ENCODE measurements at regions not wholly inside any gene's neighbourhood (a gene's known extent, or its start where the extent isn't known, plus 50 kb on each side); places are given as distances from the start of the nearest gene placed in this dataset.
"Not testable (repeated sequence)": the region's sequence is repeated elsewhere in the genome, so short reads cannot be mapped to it uniquely, and the experiment has no call there.

DNA sequence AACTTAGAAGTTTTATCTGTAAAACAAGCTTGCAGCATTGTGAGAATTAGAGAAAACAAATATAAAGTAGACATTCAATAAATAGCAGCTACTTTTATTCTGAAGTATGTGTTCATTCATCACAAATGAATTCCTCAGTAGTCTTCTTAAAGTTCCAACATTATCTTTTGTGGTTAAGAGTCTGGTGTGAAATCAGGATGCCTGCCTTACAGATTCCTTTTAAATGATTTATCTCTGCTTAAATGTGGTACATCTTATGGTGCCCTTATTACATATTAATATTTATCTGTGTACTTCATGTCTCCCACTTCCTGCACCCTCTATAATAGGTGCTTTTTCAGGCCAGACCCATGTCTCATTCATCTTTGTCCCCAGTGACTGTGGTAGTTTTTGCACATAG lies 595.0 kb downstream of the STK39 start:
- peaks cover 3% of the 10 kb centered on the region for H3K9me3 Mint-ChIP-seq
- H3K4me1 Mint-ChIP-seq, result no peaks in the 10 kb centered on the region
- no peaks in the 10 kb centered on the region for H3K36me3 Mint-ChIP-seq
- no peaks in the 10 kb centered on the region for H3K27me3 Mint-ChIP-seq
- H3K4me3 Mint-ChIP-seq, result no peak overlapping the region
- H3K27ac Mint-ChIP-seq, result no peak overlapping the region
- no peak for ATAC-seq

- no peaks in the 10 kb centered on the region for H3K27me3 Mint-ChIP-seq
- H3K4me3 Mint-ChIP-seq, result no peak overlapping the region
- no peaks in the 10 kb centered on the region for H3K36me3 Mint-ChIP-seq
- no peak overlapping the region for H3K27ac Mint-ChIP-seq
- no peaks in the 10 kb centered on the region for H3K4me1 Mint-ChIP-seq
- H3K9me3 Mint-ChIP-seq, result peaks cover 3% of the 10 kb centered on the region
- ATAC-seq, result no peak
These were observed 595.8 kb downstream of the STK39 start for GRCh38 chr2:167651406-167652151.

DNA sequence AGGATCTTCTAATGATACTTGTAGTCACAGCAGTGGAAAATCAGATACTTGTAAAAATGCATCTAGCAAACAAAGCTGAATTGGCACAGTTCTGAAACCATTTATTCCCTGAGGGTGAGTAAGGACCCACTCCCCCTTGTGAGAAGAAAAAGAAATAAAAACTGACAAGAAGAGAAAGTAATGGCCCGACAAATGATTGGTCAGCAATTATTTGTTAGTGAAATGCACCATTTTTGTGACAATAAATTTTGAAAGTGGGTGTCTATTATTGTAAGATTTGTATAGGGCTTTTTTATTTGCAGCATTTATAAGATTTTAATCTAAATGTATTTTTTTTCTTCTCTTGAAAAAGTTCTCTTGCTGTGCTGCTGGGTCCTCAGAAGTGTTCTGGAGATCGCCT lies 600.8 kb downstream of the STK39 start:
- Mint-ChIP-seq H3K27me3 (no peaks in the 10 kb centered on the region), H3K4me1 (no peaks in the 10 kb centered on the region), H3K4me3 (no peak overlapping the region), H3K36me3 (no peaks in the 10 kb centered on the region), H3K9me3 (peaks cover 3% of the 10 kb centered on the region), H3K27ac (no peak overlapping the region)
- ATAC-seq, result no peak

DNA sequence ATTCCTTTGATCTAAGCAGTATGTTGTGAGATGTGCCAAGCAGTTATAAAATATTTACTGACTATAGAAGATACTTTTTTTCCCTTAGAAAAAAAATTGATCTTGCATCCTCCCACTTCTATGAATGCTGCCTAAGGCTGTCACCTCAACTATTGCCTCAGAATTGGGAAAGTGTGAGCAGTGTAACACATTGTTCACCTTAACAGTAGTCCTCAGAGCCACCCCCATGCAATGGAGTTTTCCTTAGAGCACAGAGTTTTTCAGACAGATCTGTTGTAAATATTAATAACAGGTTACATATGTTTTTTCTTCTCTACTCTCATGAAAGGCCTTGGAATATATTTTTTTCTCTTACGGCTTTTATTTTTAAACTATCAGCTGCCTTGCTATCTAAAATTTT lies 607.3 kb downstream of the STK39 start:
- H3K9me3 Mint-ChIP-seq, result peaks cover 2% of the 10 kb centered on the region
- H3K36me3 Mint-ChIP-seq, result no peaks in the 10 kb centered on the region
- H3K27me3 Mint-ChIP-seq, result no peaks in the 10 kb centered on the region
- no peak for ATAC-seq
- no peaks in the 10 kb centered on the region for H3K4me1 Mint-ChIP-seq
- no peak overlapping the region for H3K4me3 Mint-ChIP-seq
- H3K27ac Mint-ChIP-seq, result no peak overlapping the region

DNA sequence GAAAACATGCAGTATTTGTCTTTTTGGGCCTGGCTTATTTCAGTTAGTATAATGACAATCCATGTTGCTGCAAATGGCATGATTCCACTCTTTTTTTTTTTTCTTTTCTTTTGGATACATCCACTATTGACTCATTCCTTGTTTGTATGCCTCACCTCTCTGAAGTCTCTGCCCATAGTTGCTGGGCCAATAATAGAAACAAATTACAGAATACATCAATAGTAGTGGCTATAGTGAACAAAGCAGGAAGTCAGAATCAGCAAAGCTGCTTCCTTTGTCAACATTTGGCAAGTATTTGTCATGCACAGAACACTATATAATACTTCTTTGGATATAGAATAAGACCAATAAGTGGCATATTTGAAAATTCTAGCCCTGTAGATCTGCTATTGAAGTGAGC lies 609.7 kb downstream of the STK39 start:
- H3K9me3 Mint-ChIP-seq, result peaks cover 2% of the 10 kb centered on the region
- H3K27me3 Mint-ChIP-seq, result no peaks in the 10 kb centered on the region
- H3K36me3 Mint-ChIP-seq, result no peaks in the 10 kb centered on the region
- no peak overlapping the region for H3K27ac Mint-ChIP-seq
- H3K4me3 Mint-ChIP-seq, result no peak overlapping the region
- no peak for ATAC-seq
- H3K4me1 Mint-ChIP-seq, result no peaks in the 10 kb centered on the region

- not testable (repeated sequence) for H3K4me1 Mint-ChIP-seq, H3K27me3 Mint-ChIP-seq, H3K36me3 Mint-ChIP-seq, H3K27ac Mint-ChIP-seq, H3K4me3 Mint-ChIP-seq, H3K9me3 Mint-ChIP-seq, ATAC-seq
These were observed 615.1 kb downstream of the STK39 start for GRCh38 chr2:167632271-167632670.

DNA sequence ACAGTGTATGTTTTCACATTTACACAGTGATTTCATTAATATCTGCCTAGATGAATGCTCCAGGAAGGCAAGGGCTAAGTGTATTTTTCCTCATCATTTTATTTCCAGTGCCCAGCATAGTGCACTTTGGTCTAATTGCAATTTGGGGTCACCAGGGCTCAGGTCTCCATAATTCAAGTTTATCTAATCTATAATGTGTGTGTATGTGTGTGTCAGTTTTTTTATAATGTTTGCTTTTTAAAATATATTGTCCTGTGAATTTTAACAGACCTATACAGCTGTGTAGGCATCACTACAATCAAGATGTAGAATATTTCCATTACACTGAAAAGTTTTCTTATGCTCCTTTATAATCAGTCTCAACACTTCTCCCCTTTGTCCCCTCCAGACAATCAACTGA lies 620.4 kb downstream of the STK39 start:
- ATAC-seq, result no peak
- Mint-ChIP-seq H3K4me3 (no peak overlapping the region), H3K36me3 (no peaks in the 10 kb centered on the region), H3K4me1 (no peaks in the 10 kb centered on the region), H3K27me3 (no peaks in the 10 kb centered on the region), H3K9me3 (peaks cover under 1% of the 10 kb centered on the region), H3K27ac (no peak overlapping the region)

DNA sequence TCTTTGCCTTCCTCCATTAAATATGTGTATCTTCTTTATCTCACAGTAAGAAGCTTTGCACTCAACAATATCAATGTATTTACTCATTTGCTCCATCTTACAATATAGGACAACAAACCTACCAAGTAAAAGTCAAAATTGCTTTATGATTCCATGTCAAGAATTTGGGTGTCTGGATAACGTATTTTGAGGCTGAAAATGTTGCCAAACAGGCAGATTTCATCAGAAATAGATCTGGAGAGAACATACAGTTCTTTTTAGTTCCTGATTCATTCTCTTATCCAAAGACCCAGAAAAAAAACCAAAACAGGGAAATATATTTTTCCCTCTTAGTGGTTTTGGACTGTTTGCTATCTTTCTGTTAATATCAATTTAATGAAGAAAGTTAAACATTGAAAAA lies 621.1 kb downstream of the STK39 start:
- H3K4me3 Mint-ChIP-seq, result no peak overlapping the region
- no peak overlapping the region for H3K27ac Mint-ChIP-seq
- no peak for ATAC-seq
- H3K4me1 Mint-ChIP-seq, result no peaks in the 10 kb centered on the region
- peaks cover 4% of the 10 kb centered on the region for H3K9me3 Mint-ChIP-seq
- H3K27me3 Mint-ChIP-seq, result no peaks in the 10 kb centered on the region
- no peaks in the 10 kb centered on the region for H3K36me3 Mint-ChIP-seq

DNA sequence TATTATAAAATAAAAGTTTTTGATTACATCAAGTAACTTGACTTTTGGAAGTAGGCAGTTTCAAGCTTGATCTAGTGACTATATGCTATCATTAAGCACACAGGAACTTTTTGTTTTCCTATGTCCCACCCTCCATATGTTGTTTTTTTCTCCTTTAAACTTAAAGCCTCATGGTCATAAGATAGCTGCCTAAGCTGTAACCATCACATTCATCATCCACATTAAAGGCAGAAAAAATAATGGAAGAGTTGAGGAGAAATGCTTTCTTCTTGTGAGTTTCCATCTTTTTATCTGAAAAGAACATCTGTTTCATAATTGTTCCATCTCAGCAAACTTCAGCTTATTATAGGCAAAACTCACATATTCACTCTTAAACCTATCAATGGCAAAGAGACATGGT lies 630.4 kb downstream of the STK39 start:
- Mint-ChIP-seq H3K27me3 (no peaks in the 10 kb centered on the region), H3K36me3 (no peaks in the 10 kb centered on the region), H3K27ac (no peak overlapping the region), H3K4me1 (no peaks in the 10 kb centered on the region), H3K9me3 (peaks cover 7% of the 10 kb centered on the region), H3K4me3 (no peak overlapping the region)
- ATAC-seq, result no peak

GRCh38 chr2:167613471-167613870 lies 633.9 kb downstream of the STK39 start:
- H3K36me3 Mint-ChIP-seq, result no peaks in the 10 kb centered on the region

GRCh38 chr2:167608487-167608886 lies 638.9 kb downstream of the STK39 start:
- H3K27ac Mint-ChIP-seq, result no peak overlapping the region
- no peak for ATAC-seq
- no peaks in the 10 kb centered on the region for H3K27me3 Mint-ChIP-seq
- no peak overlapping the region for H3K4me3 Mint-ChIP-seq
- no peaks in the 10 kb centered on the region for H3K36me3 Mint-ChIP-seq
- H3K4me1 Mint-ChIP-seq, result no peaks in the 10 kb centered on the region
- H3K9me3 Mint-ChIP-seq, result peaks cover 3% of the 10 kb centered on the region

More at GRCh38 chr2:167613471-167613870, 633.9 kb downstream of the STK39 start:
- no peaks in the 10 kb centered on the region for H3K9me3 Mint-ChIP-seq
- no peak overlapping the region for H3K4me3 Mint-ChIP-seq
- H3K27me3 Mint-ChIP-seq, result no peaks in the 10 kb centered on the region
- no peaks in the 10 kb centered on the region for H3K4me1 Mint-ChIP-seq
- ATAC-seq, result no peak
- H3K27ac Mint-ChIP-seq, result no peak overlapping the region

- peaks cover 3% of the 10 kb centered on the region for H3K9me3 Mint-ChIP-seq
- no peaks in the 10 kb centered on the region for H3K27me3 Mint-ChIP-seq
- ATAC-seq, result no peak
- H3K36me3 Mint-ChIP-seq, result no peaks in the 10 kb centered on the region
- no peaks in the 10 kb centered on the region for H3K4me1 Mint-ChIP-seq
- H3K27ac Mint-ChIP-seq, result no peak overlapping the region
- H3K4me3 Mint-ChIP-seq, result no peak overlapping the region
These were observed 639.7 kb downstream of the STK39 start for GRCh38 chr2:167607731-167608130.

GRCh38 chr2:167607211-167607610 lies 640.2 kb downstream of the STK39 start:
- H3K36me3 Mint-ChIP-seq, result no peaks in the 10 kb centered on the region
- H3K4me3 Mint-ChIP-seq, result no peak overlapping the region
- no peaks in the 10 kb centered on the region for H3K4me1 Mint-ChIP-seq
- H3K27me3 Mint-ChIP-seq, result no peaks in the 10 kb centered on the region
- no peak for ATAC-seq
- peaks cover 3% of the 10 kb centered on the region for H3K9me3 Mint-ChIP-seq
- no peak overlapping the region for H3K27ac Mint-ChIP-seq

DNA sequence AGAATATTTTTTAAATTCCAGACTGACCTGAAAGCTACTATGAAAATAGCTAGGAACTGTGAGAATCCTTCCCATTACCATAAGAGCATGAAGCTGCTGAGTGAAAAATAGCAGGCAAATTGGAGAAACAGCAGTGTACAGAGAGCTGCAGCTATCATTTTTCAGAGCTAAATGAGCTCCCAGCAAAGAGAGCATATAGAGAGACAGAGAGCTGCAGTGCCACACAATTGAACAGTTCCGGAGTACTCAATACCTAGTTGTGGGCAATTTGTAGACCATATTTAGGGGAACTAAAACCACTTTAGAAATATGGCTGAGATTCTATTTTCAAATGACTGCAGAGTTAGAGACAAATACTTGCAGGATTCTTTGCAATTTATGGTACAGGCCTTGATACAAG lies 645.3 kb downstream of the STK39 start:
- Mint-ChIP-seq H3K27me3 (no peaks in the 10 kb centered on the region), H3K4me3 (no peak overlapping the region), H3K9me3 (peaks cover 3% of the 10 kb centered on the region), H3K36me3 (no peaks in the 10 kb centered on the region), H3K27ac (no peak overlapping the region), H3K4me1 (no peaks in the 10 kb centered on the region)
- no peak for ATAC-seq

- no peak overlapping the region for H3K4me3 Mint-ChIP-seq
These were observed 648.2 kb downstream of the STK39 start for GRCh38 chr2:167599219-167599618.

GRCh38 chr2:167595839-167596471 lies 651.4 kb downstream of the STK39 start:
- no peak overlapping the region for H3K27ac Mint-ChIP-seq
- H3K27me3 Mint-ChIP-seq, result no peaks in the 10 kb centered on the region
- H3K4me3 Mint-ChIP-seq, result no peak overlapping the region
- H3K9me3 Mint-ChIP-seq, result no peaks in the 10 kb centered on the region
- no peaks in the 10 kb centered on the region for H3K36me3 Mint-ChIP-seq
- no peaks in the 10 kb centered on the region for H3K4me1 Mint-ChIP-seq
- ATAC-seq, result peak; percentile 45

More at GRCh38 chr2:167599219-167599618, 648.2 kb downstream of the STK39 start:
- no peaks in the 10 kb centered on the region for H3K4me1 Mint-ChIP-seq
- no peaks in the 10 kb centered on the region for H3K9me3 Mint-ChIP-seq
- H3K36me3 Mint-ChIP-seq, result no peaks in the 10 kb centered on the region
- no peak overlapping the region for H3K27ac Mint-ChIP-seq
- no peaks in the 10 kb centered on the region for H3K27me3 Mint-ChIP-seq
- no peak for ATAC-seq
